K562 (cell line): ENCODE measurements at regions not wholly inside any gene's neighbourhood (a gene's known extent, or its start where the extent isn't known, plus 50 kb on each side); places are given as distances from the start of the nearest gene placed in this dataset.

Source experiments
- ATAC-seq: fragments of 200-7000 bp; cut with Tn5 transposase; 3 replicates; pipeline ENCODE4 v1.9.1; 2020; ENCODE audit warnings: moderate library complexity
- BruUV-seq: library from RNA; stranded (reverse); fragments of 400-500 nt; replicated peaks from 2 replicates; lab custom pipeline; 2021; lab: Mats Ljungman, UMichigan
- CTCF ChIA-PET: fragments of 300-600 bp; formaldehyde crosslinking; extraction: SDS; loops from one replicate; lab custom pipeline; 2021; ENCODE audit warnings: low intra/inter-chr PET ratio; lab: Yijun Ruan, JAX
- POLR2A ChIA-PET: fragments of 300-600, 350-650 bp; sonication (Branson Sonifier 250); formaldehyde crosslinking; extraction: SDS; loops from one replicate; lab custom pipeline; 2021; ENCODE audit warnings: antibody characterized with exemption, inconsistent platforms; lab: Yijun Ruan, JAX
- DNase-seq, 4 experiments: peaks; one replicate each; pipeline versions ENCODE4 v3.0.0 to v3.0.0-alpha.2; 2011 to 2018; ENCODE audit warnings: low spot score in 3 of 4, mixed read lengths in 3 of 4; ENCODE audit errors: extremely low read depth in 1 of 4
- FAIRE-seq: peaks from 2 replicates; lab custom pipeline; 2011; peaks lifted over from hg19 to GRCh38; lab: Jason Lieb, UNC
- H2AFZ ChIP-seq: 2 replicates; pipeline ENCODE4 v1.6.0; 2011; ENCODE audit warnings: low read depth, low read length, control low read depth, inconsistent platforms
- H3K27ac ChIP-seq: fragments of 200-600 bp; 3 replicates; pipeline ENCODE4 v1.8.0; 2011; ENCODE audit warnings: low read depth, mild to moderate bottlenecking, control low read depth, inconsistent platforms, low read length, moderate library complexity, mixed read lengths; ENCODE audit errors: extremely low read depth
- H3K27me3 ChIP-seq, 2 experiments: fragments of 300-600 bp in 1 of 2; 2 replicates in 1 of 2; 3 replicates in 1 of 2; pipeline versions ENCODE4 v1.6.0 to v1.8.0; 2011; ENCODE audit warnings: inconsistent platforms in 2 of 2, low read length in 2 of 2, mild to moderate bottlenecking in 1 of 2, mixed read lengths in 1 of 2, moderate library complexity in 1 of 2; ENCODE audit not compliant: control insufficient read depth in 2 of 2, insufficient read depth in 2 of 2
- H3K36me3 ChIP-seq: fragments of 300-600 bp; 3 replicates; pipeline ENCODE4 v1.8.0; 2011; ENCODE audit warnings: mild to moderate bottlenecking, low read length, inconsistent platforms; ENCODE audit not compliant: control insufficient read depth, insufficient read depth
- H3K4me1 ChIP-seq, 2 experiments: fragments of 200-600 bp in 1 of 2; replicated peaks in 1 of 2; 2 replicates in 1 of 2; 3 replicates in 1 of 2; pipeline versions ENCODE4 v1.5.1 to v1.8.0; 2011; ENCODE audit warnings: inconsistent platforms in 2 of 2, low read length in 2 of 2, mild to moderate bottlenecking in 1 of 2, mixed read lengths in 1 of 2, moderate library complexity in 1 of 2; ENCODE audit not compliant: control insufficient read depth in 2 of 2, insufficient read depth in 2 of 2
- H3K4me2 ChIP-seq: 2 replicates; pipeline ENCODE4 v1.6.1; 2011; ENCODE audit warnings: low read length, control low read depth, inconsistent platforms, mixed read lengths; ENCODE audit not compliant: insufficient read depth
- H3K4me3 ChIP-seq: fragments of 200-600 bp; sonication (generic), shearing (Covaris generic); 2 replicates; pipeline ENCODE4 v1.5.1; 2016; ENCODE audit warnings: control low read depth, inconsistent platforms
- H3K79me2 ChIP-seq: fragments of 200-600 bp; 3 replicates; pipeline ENCODE4 v1.8.0; 2011; ENCODE audit warnings: low read length, inconsistent platforms; ENCODE audit not compliant: control insufficient read depth, insufficient read depth
- H3K9ac ChIP-seq, 2 experiments: 2 replicates each; pipeline versions ENCODE4 v1.6.0 to v1.6.1; 2011; ENCODE audit warnings: low read depth in 2 of 2, low read length in 2 of 2, control low read depth in 1 of 2, inconsistent platforms in 1 of 2, mild to moderate bottlenecking in 1 of 2, mixed read lengths in 1 of 2; ENCODE audit not compliant: insufficient read depth in 1 of 2
- H3K9me1 ChIP-seq: one replicate; pipeline ENCODE4 v1.6.0; 2011; ENCODE audit warnings: inconsistent platforms, mild to moderate bottlenecking, low read length, moderate library complexity; ENCODE audit not compliant: control insufficient read depth, insufficient read depth
- H3K9me3 ChIP-seq: replicated peaks from 2 replicates; pipeline ENCODE4 v1.5.1; 2011; ENCODE audit warnings: low read depth, low read length, inconsistent platforms; ENCODE audit not compliant: control insufficient read depth, insufficient read depth
- H4K20me1 ChIP-seq: replicated peaks from 2 replicates; pipeline ENCODE4 v1.6.1; 2011; ENCODE audit warnings: low read length, inconsistent platforms, mixed read lengths; ENCODE audit not compliant: control insufficient read depth, insufficient read depth
- BHLHE40 ChIP-seq: IDR thresholded peaks from 2 replicates; pipeline ENCODE4 v1.6.1; 2011; ENCODE audit warnings: low read length, improper control_type of control experiment
- BMI1 ChIP-seq: fragments of 150-350 bp; IDR thresholded peaks from 2 replicates; pipeline ENCODE4 v1.6.1; 2014; ENCODE audit warnings: low read length
- CGGBP1 ChIP-seq: fragments of 250-450 bp; sonication (Bioruptor Pico); IDR thresholded peaks from 2 replicates; pipeline ENCODE4 v1.9.0; 2021; ENCODE audit warnings: mild to moderate bottlenecking
- LEF1 ChIP-seq: fragments of 450-650 bp; IDR thresholded peaks from 2 replicates; pipeline ENCODE4 v1.6.1; 2016; ENCODE audit warnings: mild to moderate bottlenecking
- NBN ChIP-seq: fragments of 450-650 bp; IDR thresholded peaks from 2 replicates; pipeline ENCODE4 v1.6.1; 2016; ENCODE audit warnings: low read depth, mild to moderate bottlenecking
- SMARCE1 ChIP-seq: fragments of 450-650 bp; IDR thresholded peaks from 2 replicates; pipeline ENCODE4 v1.7.1; 2016; ENCODE audit warnings: mild to moderate bottlenecking
- ZBED1 ChIP-seq: IDR thresholded peaks from 2 replicates; pipeline ENCODE4 v1.6.1; 2014
- ZNF444 ChIP-seq: fragments of 250-450 bp; sonication (Bioruptor Pico); IDR thresholded peaks from 2 replicates; pipeline ENCODE4 v1.4.0; 2020; ENCODE audit warnings: mild to moderate bottlenecking, moderate library complexity
- ZNF644 ChIP-seq: fragments of 200-800 bp; sonication (Bioruptor generic); IDR thresholded peaks from 2 replicates; pipeline ENCODE4 v1.6.1; 2016; ENCODE audit warnings: low read depth, missing genetic modification characterization, missing compliant biosample characterization
- WGBS: fragments of 100-300 bp; shearing (Covaris generic); methylation state at CpG from one replicate; pipeline ENCODE4 v1.1.6; 2016; ENCODE audit warnings: low coverage, mixed read lengths; ENCODE audit not compliant: insufficient coverage; ENCODE audit errors: missing lambda C conversion rate; 5-methylcytosine and 5-hydroxymethylcytosine counted together
- in situ Hi-C: fragments of 300-500 bp; cut with MboI; formaldehyde crosslinking; loops from 4 replicates; pipeline ENCODE4 v1.15.0; 2018; ENCODE audit warnings: inconsistent platforms, mixed read lengths
- intact Hi-C: fragments of 100-400 bp; cut with micrococcal nuclease; formaldehyde crosslinking; loops from 2 replicates; pipeline ENCODE4 v1.14.2; 2022

- H4K20me1 ChIP-seq, result no peaks in the 10 kb centered on the region
- DNase-seq (no peak), FAIRE-seq (no peak), ATAC-seq (no peak)
- WGBS, result 0% methylated on average over 5 of the region's 5 CpGs
- H2AFZ ChIP-seq, result no peak overlapping the region
- H3K9ac ChIP-seq, result no peak overlapping the region
- H3K27ac ChIP-seq, result no peak overlapping the region
- no peaks in the 10 kb centered on the region for H3K4me1 ChIP-seq
- H3K9me3 ChIP-seq, result no peaks in the 10 kb centered on the region; the same call in 1 of the 2 replicates
- H3K4me3 ChIP-seq, result no peak overlapping the region
- H3K9me1 ChIP-seq, result no peaks in the 10 kb centered on the region
- TF ChIP-seq ZBED1 (no peak), NBN (no peak), BMI1 (no peak), LEF1 (no peak), SMARCE1 (no peak)
- no peak overlapping the region for H3K4me2 ChIP-seq
- intact Hi-C loops, result no loop called here
- CTCF ChIA-PET, result no interaction called here
- H3K36me3 ChIP-seq, result no peaks in the 10 kb centered on the region
- no peaks in the 10 kb centered on the region for H3K79me2 ChIP-seq
- no TSS peak for BruUV-seq
- POLR2A ChIA-PET, result no interaction called here
- in situ Hi-C loops, result no loop called here
- H3K27me3 ChIP-seq, result no peaks in the 10 kb centered on the region
These were observed 332.4 kb upstream of the SOX2 start for GRCh38 chr3:181379278-181379677.

- no peak for TF ChIP-seq ZNF644 (tag)
- no peak for TF ChIP-seq BHLHE40
- no peak for TF ChIP-seq CGGBP1 (CRISPR knock-in tag)
- no peak for TF ChIP-seq ZNF444 (CRISPR knock-in tag)
- H4K20me1 ChIP-seq, result no peaks in the 10 kb centered on the region
- H3K4me1 ChIP-seq, result no peaks in the 10 kb centered on the region
- no TSS peak for BruUV-seq
- ATAC-seq (no peak), DNase-seq (no peak), FAIRE-seq (no peak)
- H3K79me2 ChIP-seq, result no peaks in the 10 kb centered on the region
- H3K36me3 ChIP-seq, result no peaks in the 10 kb centered on the region
- no peaks in the 10 kb centered on the region for H3K27me3 ChIP-seq
- H2AFZ ChIP-seq, result no peak overlapping the region
- no peak overlapping the region for H3K4me2 ChIP-seq
- no peak overlapping the region for H3K9ac ChIP-seq
- H3K4me3 ChIP-seq, result no peak overlapping the region
- in situ Hi-C loops (no loop called here), intact Hi-C loops (no loop called here)
- WGBS, result 3% methylated on average over 3 of the region's 3 CpGs
- no peaks in the 10 kb centered on the region for H3K9me3 ChIP-seq
- H3K27ac ChIP-seq, result no peak overlapping the region
- CTCF ChIA-PET, result no interaction called here
- H3K9me1 ChIP-seq, result no peaks in the 10 kb centered on the region
- POLR2A ChIA-PET, result no interaction called here
These were observed 342.1 kb upstream of the SOX2 start for GRCh38 chr3:181369637-181370036.
